Upper lobe of left lung (tissue), 6 donors: ENCODE measurements at regions not wholly inside any gene's neighbourhood (a gene's known extent, or its start where the extent isn't known, plus 50 kb on each side); places are given as distances from the start of the nearest gene placed in this dataset.

ENCODE experiments used
- ATAC-seq, 2 donors: fragments of 200-7000 bp; cut with Tn5 transposase; one replicate each; pipeline ENCODE4 v1.9.1; 2022; ENCODE audit warnings: mild to moderate bottlenecking in 2 of 2, moderate library complexity in 2 of 2; ENCODE audit not compliant: low FRiP score in 2 of 2
- DNase-seq, 2 donors: peaks; one replicate each; pipeline ENCODE4 v3.0.0-alpha.2; 2019 to 2020
- H3K27ac ChIP-seq, 4 donors: fragments of 200-600 bp; sonication (generic); one replicate each; pipeline ENCODE4 v1.5.1; 2016 to 2019
- H3K27me3 ChIP-seq, 4 donors: fragments of 200-600 bp; sonication (generic); one replicate each; pipeline ENCODE4 v1.5.1; 2017 to 2019
- H3K36me3 ChIP-seq, 4 donors: fragments of 200-600 bp; sonication (generic); one replicate each; pipeline ENCODE4 v1.5.1; 2016 to 2019
- H3K4me1 ChIP-seq, 4 donors: fragments of 200-600 bp; sonication (generic); one replicate each; pipeline ENCODE4 v1.5.1; 2018 to 2019
- H3K4me3 ChIP-seq, 4 donors: fragments of 200-600 bp; sonication (generic); one replicate each; pipeline ENCODE4 v1.5.1; 2017 to 2019; ENCODE audit warnings: mild to moderate bottlenecking in 2 of 4, moderate library complexity in 1 of 4
- H3K9me3 ChIP-seq, 4 donors: fragments of 200-600 bp; sonication (generic); one replicate each; pipeline ENCODE4 v1.5.1; 2018 to 2019
- EP300 ChIP-seq, 4 donors: sonication (generic); formaldehyde crosslinking; IDR thresholded peaks; one replicate each; pipeline ENCODE4 v1.5.1; 2017; ENCODE audit warnings: antibody characterized with exemption in 4 of 4, control low read depth in 2 of 4
- POLR2A ChIP-seq, 4 donors: fragments of 450-650 bp; IDR thresholded peaks; one replicate each; pipeline ENCODE4 v1.5.1; 2016 to 2017; ENCODE audit warnings: antibody characterized with exemption in 4 of 4, mild to moderate bottlenecking in 2 of 4
- POLR2AphosphoS5 ChIP-seq, 2 donors: sonication (generic); formaldehyde crosslinking; IDR thresholded peaks; one replicate each; pipeline ENCODE4 v1.5.1; 2017; ENCODE audit warnings: antibody characterized with exemption in 2 of 2
- WGBS, 2 donors: methylation state at CpG; one replicate each; pipeline ENCODE4 v1.1.5; 2017 to 2018; 5-methylcytosine and 5-hydroxymethylcytosine counted together
- TF ChIP-seq, protein P1 (sequence below), 6 experiments: fragments of 450-650 bp in 4 of 6; fragments of 200-600 bp in 2 of 6; sonication (generic) in 2 of 6; IDR thresholded peaks; one replicate each; pipeline ENCODE4 v1.5.1; 2016 to 2019; ENCODE audit warnings: antibody characterized with exemption in 6 of 6
- donor health status: DM: no; HTN: no; CAD: no; lungs with moderate emphysema.
- donor health status: DM: no; HTN: yes; CAD: no; lungs with severe emphysema.

DNA sequence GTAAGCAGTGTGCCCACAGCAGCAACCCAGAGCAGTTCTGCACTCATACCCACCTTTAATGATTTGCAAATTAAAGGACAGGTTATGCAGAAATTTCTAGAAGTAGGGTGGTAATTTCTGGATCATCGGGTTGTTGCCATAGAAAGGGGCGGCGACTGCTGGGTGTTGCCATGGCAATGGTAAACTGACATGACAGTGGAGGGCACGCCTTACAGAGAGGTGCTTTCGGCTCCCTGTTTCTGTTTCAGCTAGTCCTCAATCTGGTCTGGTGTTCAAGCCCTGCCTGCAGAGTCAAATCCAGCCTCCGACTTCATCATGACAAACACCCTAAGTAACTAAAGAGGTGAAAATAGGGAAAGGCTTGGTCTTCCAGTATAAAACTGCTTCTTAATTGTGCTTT is 667.7 kb downstream of the SOCS6 start:
- H3K27ac ChIP-seq: no peak overlapping the region
- no peaks in the 10 kb centered on the region for H3K27me3 ChIP-seq
- TF ChIP-seq POLR2A (IDR thresholded peaks at IDR 0.05) (no peak), EP300 (IDR thresholded peaks at IDR 0.05) (no peak), POLR2AphosphoS5 (IDR thresholded peaks at IDR 0.05) (no peak)
- TF ChIP-seq, protein P1, sequence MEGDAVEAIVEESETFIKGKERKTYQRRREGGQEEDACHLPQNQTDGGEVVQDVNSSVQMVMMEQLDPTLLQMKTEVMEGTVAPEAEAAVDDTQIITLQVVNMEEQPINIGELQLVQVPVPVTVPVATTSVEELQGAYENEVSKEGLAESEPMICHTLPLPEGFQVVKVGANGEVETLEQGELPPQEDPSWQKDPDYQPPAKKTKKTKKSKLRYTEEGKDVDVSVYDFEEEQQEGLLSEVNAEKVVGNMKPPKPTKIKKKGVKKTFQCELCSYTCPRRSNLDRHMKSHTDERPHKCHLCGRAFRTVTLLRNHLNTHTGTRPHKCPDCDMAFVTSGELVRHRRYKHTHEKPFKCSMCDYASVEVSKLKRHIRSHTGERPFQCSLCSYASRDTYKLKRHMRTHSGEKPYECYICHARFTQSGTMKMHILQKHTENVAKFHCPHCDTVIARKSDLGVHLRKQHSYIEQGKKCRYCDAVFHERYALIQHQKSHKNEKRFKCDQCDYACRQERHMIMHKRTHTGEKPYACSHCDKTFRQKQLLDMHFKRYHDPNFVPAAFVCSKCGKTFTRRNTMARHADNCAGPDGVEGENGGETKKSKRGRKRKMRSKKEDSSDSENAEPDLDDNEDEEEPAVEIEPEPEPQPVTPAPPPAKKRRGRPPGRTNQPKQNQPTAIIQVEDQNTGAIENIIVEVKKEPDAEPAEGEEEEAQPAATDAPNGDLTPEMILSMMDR (IDR thresholded peaks at IDR 0.05): no peak
- no peaks in the 10 kb centered on the region for H3K4me1 ChIP-seq
- 83 to 95% methylated on average over 6 of the region's 6 CpGs for WGBS, 2 donors
- DNase-seq (no peak), ATAC-seq (no peak)
- no peaks in the 10 kb centered on the region for H3K9me3 ChIP-seq
- H3K36me3 ChIP-seq: no peaks in the 10 kb centered on the region
- no peak overlapping the region for H3K4me3 ChIP-seq

DNA sequence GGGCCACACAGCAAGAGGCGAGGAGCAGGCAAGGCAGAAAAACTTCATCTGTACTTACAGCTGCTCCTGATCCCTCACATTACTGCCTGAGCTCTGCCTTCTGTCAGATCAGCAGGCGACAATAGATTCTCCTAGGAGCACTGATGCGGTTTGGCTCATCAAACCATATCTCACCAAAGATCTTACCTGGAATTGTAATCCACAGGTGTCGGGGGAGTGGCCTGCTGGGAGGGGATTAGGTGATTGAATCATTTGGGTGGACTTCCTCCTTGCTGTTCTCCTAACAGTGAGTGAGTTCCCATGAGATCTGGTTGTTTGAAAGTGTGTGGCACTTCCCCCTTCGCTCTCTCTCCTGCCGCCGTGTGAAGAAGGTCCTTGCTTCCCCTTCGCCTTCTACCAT is 647.3 kb downstream of the SOCS6 start:
- TF ChIP-seq, protein P1 (IDR thresholded peaks at IDR 0.05): no peak
- TF ChIP-seq EP300 (IDR thresholded peaks at IDR 0.05) (no peak), POLR2AphosphoS5 (IDR thresholded peaks at IDR 0.05) (no peak), POLR2A (IDR thresholded peaks at IDR 0.05) (no peak)
- DNase-seq (no peak), ATAC-seq (no peak)
- H3K27me3 ChIP-seq: no peaks in the 10 kb centered on the region
- no peaks in the 10 kb centered on the region for H3K9me3 ChIP-seq
- 84 to 87% methylated on average over 8 of the region's 8 CpGs for WGBS, 2 donors
- no peak overlapping the region for H3K4me3 ChIP-seq
- no peaks in the 10 kb centered on the region for H3K4me1 ChIP-seq
- H3K27ac ChIP-seq: no peak overlapping the region
- H3K36me3 ChIP-seq: no peaks in the 10 kb centered on the region

DNA sequence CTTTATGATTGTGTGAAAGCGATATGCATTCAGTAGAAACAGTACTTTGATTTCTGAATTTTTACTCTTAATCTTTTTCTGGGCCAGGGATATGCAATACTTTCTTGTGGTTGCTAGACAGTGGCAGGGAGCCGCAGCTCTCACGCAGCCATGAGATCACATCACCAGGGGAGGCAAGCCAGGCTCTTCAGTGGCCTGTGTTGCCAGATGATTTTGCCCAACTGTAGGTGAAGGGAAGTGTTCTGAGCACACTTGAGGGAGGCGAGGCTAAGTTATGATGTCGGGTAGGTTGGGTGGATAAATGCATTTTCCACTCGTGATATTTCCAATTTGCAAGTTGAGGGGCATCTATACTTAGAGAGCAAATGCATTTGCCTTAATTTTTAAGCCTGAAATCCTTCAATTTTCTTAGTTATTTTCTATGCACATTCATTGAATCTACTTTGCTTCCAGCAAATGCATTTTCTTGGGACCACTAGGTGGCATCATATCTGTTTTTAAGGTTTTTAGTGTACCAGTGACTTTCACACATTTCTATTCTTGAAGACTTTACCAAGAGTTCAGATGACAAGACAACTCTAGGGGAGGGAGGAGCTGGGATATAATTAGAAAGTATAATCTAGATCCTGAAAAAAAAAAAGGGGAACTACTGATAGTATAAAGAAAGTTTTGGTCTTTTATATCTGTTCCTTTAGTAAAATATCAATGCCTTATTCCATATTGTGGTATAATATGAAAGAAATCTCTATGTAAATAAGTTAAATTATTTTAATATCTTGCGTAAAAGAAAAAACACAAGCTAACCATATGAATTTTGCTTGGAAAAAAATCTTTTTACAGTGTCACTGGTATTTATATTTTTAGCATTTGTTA is 643.3 kb downstream of the SOCS6 start:
- TF ChIP-seq, protein P1 (IDR thresholded peaks at IDR 0.05): peak in 5 of 6 experiments; percentile 8 to 24 (median 18)
- no peak for TF ChIP-seq POLR2AphosphoS5 (IDR thresholded peaks at IDR 0.05)
- H3K4me3 ChIP-seq: no peak overlapping the region
- no peaks in the 10 kb centered on the region for H3K27me3 ChIP-seq
- DNase-seq: no peak
- H3K36me3 ChIP-seq: no peaks in the 10 kb centered on the region
- H3K4me1 ChIP-seq: no peaks in the 10 kb centered on the region
- WGBS, 2 donors: 46 to 55% methylated on average over 7 of the region's 7 CpGs
- no peak overlapping the region for H3K27ac ChIP-seq
- no peaks in the 10 kb centered on the region for H3K9me3 ChIP-seq
- ATAC-seq: no peak

DNA sequence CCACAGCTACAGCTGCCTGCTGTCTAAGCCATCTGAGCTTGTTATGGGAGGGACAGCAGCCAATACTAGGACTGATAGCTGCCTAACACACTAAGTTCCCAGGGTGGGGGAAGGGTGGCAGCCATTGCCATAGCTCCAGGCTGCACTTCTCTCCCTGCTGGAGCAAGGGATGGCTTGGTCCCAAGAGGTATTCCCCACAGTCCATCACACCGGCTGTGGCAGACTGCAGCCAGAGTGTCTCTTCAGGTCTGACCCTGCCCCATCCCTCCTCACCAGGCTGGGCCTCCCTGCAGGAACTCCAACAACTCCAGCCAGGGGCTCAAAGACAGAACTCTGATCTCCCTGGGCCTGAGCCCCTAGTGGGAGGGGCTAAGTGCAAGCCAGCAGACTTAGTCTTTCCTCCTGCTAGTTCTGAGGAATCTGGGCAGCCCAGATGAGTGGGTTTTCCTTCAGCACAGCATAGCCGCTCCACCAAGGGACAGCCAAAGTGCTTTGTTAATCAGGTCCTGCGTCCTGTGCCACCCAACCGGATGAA is 632.1 kb downstream of the SOCS6 start:
- Histone ChIP-seq H3K27me3 (no peaks in the 10 kb centered on the region), H3K27ac (no peak overlapping the region), H3K4me1 (no peaks in the 10 kb centered on the region), H3K9me3 (peaks cover 0 to 5% (median 0%) of the 10 kb centered on the region in 4 donors), H3K36me3 (no peaks in the 10 kb centered on the region), H3K4me3 (no peak overlapping the region)
- ATAC-seq (peak in 1 of 2 donors; percentile 15), DNase-seq (no peak)
- 95 to 100% methylated on average over 2 to 3 of the region's 4 CpGs for WGBS, 2 donors
- TF ChIP-seq POLR2A (IDR thresholded peaks at IDR 0.05) (no peak), EP300 (IDR thresholded peaks at IDR 0.05) (no peak), POLR2AphosphoS5 (IDR thresholded peaks at IDR 0.05) (no peak)
- TF ChIP-seq, protein P1 (IDR thresholded peaks at IDR 0.05): no peak
